ENCODE measurements at regions not wholly inside any gene's neighbourhood (a gene's known extent, or its start where the extent isn't known, plus 50 kb on each side); places are given as distances from the start of the nearest gene placed in this dataset.

DNA sequence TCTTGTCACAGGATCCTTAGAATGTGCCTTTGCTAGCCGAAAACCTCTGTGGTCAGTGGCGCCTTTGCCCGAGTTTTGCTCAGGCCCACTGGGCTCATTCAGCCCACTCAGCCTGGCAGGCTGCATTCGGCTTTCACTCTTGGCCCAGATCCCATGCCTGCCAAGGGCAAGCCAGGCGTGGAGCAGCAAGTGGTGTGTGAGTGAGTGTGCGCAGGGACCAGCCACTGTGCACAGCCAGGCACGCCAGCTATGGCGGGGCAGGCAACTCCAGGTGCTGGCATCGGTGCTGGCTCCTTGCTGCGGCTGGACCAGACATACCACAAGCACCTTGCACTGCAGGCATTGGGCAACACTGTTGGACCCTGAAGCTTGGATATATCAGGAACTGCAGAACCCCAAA lies 1145.1 kb upstream of the NCAM2 start:
- H3K27ac ChIP-seq = no peak overlapping the region
- H3K9me3 ChIP-seq = peaks cover 0 to 10% of the 10 kb centered on the region in 2 donors
- H3K27me3 ChIP-seq = no peaks in the 10 kb centered on the region
- ATAC-seq (no peak), DNase-seq (peak in 1 of 4 donors; percentile 57)
- intact Hi-C loops (cut with DNase I) = no loop called here
- H3K4me3 ChIP-seq = no peak overlapping the region
- H3K36me3 ChIP-seq = no peaks in the 10 kb centered on the region
- TF ChIP-seq, protein P1, sequence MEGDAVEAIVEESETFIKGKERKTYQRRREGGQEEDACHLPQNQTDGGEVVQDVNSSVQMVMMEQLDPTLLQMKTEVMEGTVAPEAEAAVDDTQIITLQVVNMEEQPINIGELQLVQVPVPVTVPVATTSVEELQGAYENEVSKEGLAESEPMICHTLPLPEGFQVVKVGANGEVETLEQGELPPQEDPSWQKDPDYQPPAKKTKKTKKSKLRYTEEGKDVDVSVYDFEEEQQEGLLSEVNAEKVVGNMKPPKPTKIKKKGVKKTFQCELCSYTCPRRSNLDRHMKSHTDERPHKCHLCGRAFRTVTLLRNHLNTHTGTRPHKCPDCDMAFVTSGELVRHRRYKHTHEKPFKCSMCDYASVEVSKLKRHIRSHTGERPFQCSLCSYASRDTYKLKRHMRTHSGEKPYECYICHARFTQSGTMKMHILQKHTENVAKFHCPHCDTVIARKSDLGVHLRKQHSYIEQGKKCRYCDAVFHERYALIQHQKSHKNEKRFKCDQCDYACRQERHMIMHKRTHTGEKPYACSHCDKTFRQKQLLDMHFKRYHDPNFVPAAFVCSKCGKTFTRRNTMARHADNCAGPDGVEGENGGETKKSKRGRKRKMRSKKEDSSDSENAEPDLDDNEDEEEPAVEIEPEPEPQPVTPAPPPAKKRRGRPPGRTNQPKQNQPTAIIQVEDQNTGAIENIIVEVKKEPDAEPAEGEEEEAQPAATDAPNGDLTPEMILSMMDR (IDR thresholded peaks at IDR 0.05) = no peak
- H3K4me1 ChIP-seq = no peaks in the 10 kb centered on the region

DNA sequence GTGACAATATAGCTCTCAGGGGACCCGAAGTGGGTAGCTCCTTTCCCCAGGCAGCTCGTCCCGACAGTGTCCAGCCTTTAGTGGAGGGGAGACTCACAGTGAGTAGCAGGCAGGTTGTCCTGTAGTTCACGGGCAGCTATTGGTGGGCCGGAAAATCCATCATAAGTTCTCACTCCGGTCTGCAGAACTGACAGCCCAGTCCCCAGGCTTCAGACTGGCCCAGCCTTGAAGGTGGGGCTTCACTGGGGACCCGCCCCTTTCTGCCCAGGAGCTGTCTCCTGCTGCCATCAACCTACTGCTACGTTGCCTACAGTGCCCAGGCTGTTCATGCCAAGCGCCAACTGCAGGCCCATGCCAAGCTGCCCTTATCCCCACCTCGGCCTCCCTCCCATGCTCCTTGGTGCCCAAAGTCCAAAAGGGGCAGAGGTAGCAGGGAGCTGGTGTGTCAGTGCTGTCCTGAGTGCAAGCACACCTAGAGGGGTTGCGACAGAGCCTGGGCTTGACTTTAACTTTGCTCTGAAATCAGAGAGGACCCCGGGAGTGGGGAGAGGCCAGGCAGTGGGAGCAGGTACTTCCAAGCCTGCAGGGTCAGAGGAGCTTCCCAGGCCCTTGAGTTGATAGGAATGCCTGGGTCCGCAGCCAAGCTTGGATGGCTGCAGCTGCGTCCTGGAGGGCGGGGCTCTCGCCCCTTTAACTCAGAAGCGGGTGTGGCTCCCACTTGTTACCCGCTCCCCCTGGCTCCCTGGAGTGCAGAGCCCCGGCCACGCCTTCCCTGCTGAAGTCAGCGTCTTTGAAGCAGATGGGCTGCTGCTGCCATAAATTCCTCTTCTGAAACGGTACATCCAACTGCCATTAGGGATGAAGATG lies 1144.3 kb upstream of the NCAM2 start:
- H3K4me3 ChIP-seq = no peak overlapping the region
- ATAC-seq = peak; percentile 82
- peak in 2 of 4 donors; percentile 33 to 68 for DNase-seq
- H3K36me3 ChIP-seq = no peaks in the 10 kb centered on the region
- H3K27ac ChIP-seq = no peak overlapping the region
- H3K4me1 ChIP-seq = no peaks in the 10 kb centered on the region
- TF ChIP-seq, protein P1 (IDR thresholded peaks at IDR 0.05) = no peak
- no peaks in the 10 kb centered on the region for H3K27me3 ChIP-seq
- intact Hi-C loops (cut with DNase I) = no loop called here
- peaks cover 0 to 10% of the 10 kb centered on the region in 2 donors for H3K9me3 ChIP-seq

DNA sequence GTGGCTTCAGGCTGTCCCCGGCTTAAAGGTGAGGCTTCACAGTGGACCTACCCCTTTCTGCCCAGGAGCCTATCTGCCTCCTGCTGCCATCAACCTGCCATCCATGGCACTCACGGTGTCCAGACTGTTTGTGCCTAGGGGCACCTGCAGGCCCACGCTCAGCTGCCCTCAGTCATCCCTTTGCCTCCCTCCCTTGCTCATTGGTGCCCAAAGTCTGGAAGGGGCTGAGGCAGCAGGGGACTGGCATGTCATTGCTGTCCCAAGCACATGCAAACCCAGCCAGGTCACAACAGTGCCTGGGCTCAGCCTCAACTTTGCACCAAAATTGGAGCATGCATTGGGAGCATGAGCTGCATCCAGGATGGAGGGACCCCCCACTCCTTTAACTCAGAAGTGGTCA lies 1142.7 kb upstream of the NCAM2 start:
- no peak for ATAC-seq
- peaks cover 0 to 14% of the 10 kb centered on the region in 2 donors for H3K9me3 ChIP-seq
- intact Hi-C loops (cut with DNase I) = no loop called here
- no peaks in the 10 kb centered on the region for H3K4me1 ChIP-seq
- DNase-seq = peak in 1 of 4 donors; percentile 25
- H3K4me3 ChIP-seq = no peak overlapping the region
- no peak overlapping the region for H3K27ac ChIP-seq
- no peaks in the 10 kb centered on the region for H3K27me3 ChIP-seq
- TF ChIP-seq, protein P1 (IDR thresholded peaks at IDR 0.05) = no peak
- H3K36me3 ChIP-seq = no peaks in the 10 kb centered on the region

DNA sequence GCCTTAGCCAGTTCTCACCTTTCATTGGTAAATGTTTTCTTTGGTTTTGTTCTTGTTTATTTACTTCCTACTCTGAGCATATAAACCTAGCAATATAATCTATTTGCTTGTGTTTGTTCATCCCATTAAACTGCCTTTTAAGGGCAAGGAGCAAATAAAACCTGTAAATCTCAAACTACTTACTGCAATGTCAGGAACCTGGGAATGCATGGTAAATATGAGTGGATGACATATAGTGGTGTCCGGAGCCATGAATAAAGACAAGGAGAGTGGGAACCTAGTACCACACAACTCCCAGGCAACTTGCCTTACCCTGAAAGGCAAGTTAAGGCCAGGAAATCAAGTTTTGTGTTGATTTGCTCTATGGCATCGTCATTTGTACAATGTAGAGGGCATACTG lies 1133.7 kb upstream of the NCAM2 start:
- TF ChIP-seq, protein P1 (IDR thresholded peaks at IDR 0.05) = no peak
- DNase-seq = no peak
- no peaks in the 10 kb centered on the region for H3K36me3 ChIP-seq
- intact Hi-C loops (cut with DNase I) = no loop called here
- no peak overlapping the region for H3K27ac ChIP-seq
- no peak overlapping the region for H3K4me3 ChIP-seq
- no peak for ATAC-seq
- no peaks in the 10 kb centered on the region for H3K4me1 ChIP-seq
- no peaks in the 10 kb centered on the region for H3K27me3 ChIP-seq
- peaks cover 0 to 6% of the 10 kb centered on the region in 2 donors for H3K9me3 ChIP-seq

DNA sequence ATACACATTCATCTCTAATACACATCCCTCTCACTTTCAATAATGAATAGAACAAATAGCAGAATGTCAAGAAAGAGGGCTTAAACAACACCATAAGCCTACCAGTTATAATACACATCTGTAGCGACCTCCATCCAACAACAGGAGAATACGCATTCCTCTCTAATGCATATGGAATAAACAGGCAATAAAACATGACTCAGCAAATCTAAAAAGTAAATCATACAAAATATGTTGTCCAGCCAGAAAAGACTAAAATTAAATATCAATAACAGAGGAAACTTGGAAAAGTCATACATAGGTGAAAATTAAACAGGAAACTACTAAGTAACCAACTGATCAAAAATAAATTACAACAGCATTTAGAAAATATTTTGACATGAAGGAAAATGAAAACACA lies 1127.5 kb upstream of the NCAM2 start:
- Histone ChIP-seq H3K4me3 (no peak overlapping the region), H3K27me3 (no peaks in the 10 kb centered on the region), H3K4me1 (no peaks in the 10 kb centered on the region), H3K27ac (no peak overlapping the region), H3K36me3 (no peaks in the 10 kb centered on the region), H3K9me3 (peaks cover 0 to 7% of the 10 kb centered on the region in 2 donors)
- TF ChIP-seq, protein P1 (IDR thresholded peaks at IDR 0.05) = no peak
- DNase-seq = no peak
- ATAC-seq = no peak
- intact Hi-C loops (cut with DNase I) = no loop called here

Data from left lung (tissue), 4 donors.